H1 (cell line): ENCODE measurements at regions not wholly inside any gene's neighbourhood (a gene's known extent, or its start where the extent isn't known, plus 50 kb on each side); places are given as distances from the start of the nearest gene placed in this dataset.
"Not testable (repeated sequence)": the region's sequence is repeated elsewhere in the genome, so short reads cannot be mapped to it uniquely, and the experiment has no call there.

Source experiments
- CTCF ChIA-PET: fragments of 300-600 bp; sonication (Branson Sonifier 250); formaldehyde crosslinking; loops from one replicate; lab custom pipeline; 2021; ENCODE audit not compliant: partially characterized antibody; lab: Charles Lee
- POLR2A ChIA-PET: fragments of 300-600 bp; sonication (Branson Sonifier 250); formaldehyde crosslinking; loops from one replicate; lab custom pipeline; 2021; ENCODE audit warnings: inconsistent platforms; ENCODE audit not compliant: partially characterized antibody; lab: Charles Lee
- DNase-seq, 2 experiments: peaks; one replicate each; pipeline versions ENCODE4 v3.0.0 to v3.0.0-alpha.2; 2010 to 2022; ENCODE audit warnings: low spot score in 2 of 2, low read depth in 1 of 2, mixed read lengths in 1 of 2
- FAIRE-seq: peaks from 2 replicates; lab custom pipeline; 2011; peaks lifted over from hg19 to GRCh38; lab: Jason Lieb, UNC
- H2AFZ ChIP-seq: 2 replicates; pipeline ENCODE4 v1.8.1; 2012; ENCODE audit warnings: low read length, inconsistent platforms
- H2AK5ac ChIP-seq: 2 replicates; pipeline ENCODE4 v1.6.1; 2013; ENCODE audit warnings: low read depth, low read length
- H2BK120ac ChIP-seq: replicated peaks from 2 replicates; pipeline ENCODE3; 2013; ENCODE audit warnings: low read depth, low read length, inconsistent platforms
- H2BK12ac ChIP-seq: 2 replicates; pipeline ENCODE4 v1.6.1; 2013; ENCODE audit warnings: low read depth, low read length
- H2BK15ac ChIP-seq: 2 replicates; pipeline ENCODE4 v1.6.1; 2013; ENCODE audit warnings: low read length
- H2BK20ac ChIP-seq: 2 replicates; pipeline ENCODE4 v1.6.1; 2013; ENCODE audit warnings: low read length
- H2BK5ac ChIP-seq: 2 replicates; pipeline ENCODE4 v1.6.1; 2013; ENCODE audit warnings: low read depth, low read length
- H3K14ac ChIP-seq: 2 replicates; pipeline ENCODE4 v1.6.1; 2013; ENCODE audit warnings: inconsistent platforms; ENCODE audit not compliant: insufficient read length
- H3K18ac ChIP-seq: 2 replicates; pipeline ENCODE4 v1.6.1; 2013; ENCODE audit warnings: low read length; ENCODE audit errors: extremely low read depth
- H3K23ac ChIP-seq: 2 replicates; pipeline ENCODE4 v1.6.1; 2013; ENCODE audit warnings: inconsistent platforms; ENCODE audit not compliant: insufficient read length
- H3K23me2 ChIP-seq: 2 replicates; pipeline ENCODE4 v1.6.1; 2013; ENCODE audit warnings: low read depth, low read length
- H3K27ac ChIP-seq: 2 replicates; pipeline ENCODE4 v1.6.1; 2011; ENCODE audit warnings: low read depth, low read length, inconsistent platforms
- H3K27me3 ChIP-seq, 4 experiments: replicated peaks in 1 of 4; 1 replicate in 1 of 4; 2 replicates in 3 of 4; pipeline versions ENCODE4 v1.6.1 to v1.8.1; 2011 to 2013; ENCODE audit warnings: low read length in 3 of 4, mild to moderate bottlenecking in 3 of 4, inconsistent platforms in 2 of 4, mixed read lengths in 2 of 4, moderate library complexity in 1 of 4; ENCODE audit not compliant: control insufficient read depth in 3 of 4, insufficient read depth in 3 of 4; ENCODE audit errors: extremely low read depth in 1 of 4
- H3K36me3 ChIP-seq, 4 experiments: 2 replicates each; pipeline versions ENCODE4 v1.6.1 to v1.8.1; 2011 to 2013; ENCODE audit warnings: mild to moderate bottlenecking in 4 of 4, low read length in 3 of 4, moderate library complexity in 2 of 4, control low read depth in 1 of 4, inconsistent platforms in 1 of 4; ENCODE audit not compliant: insufficient read depth in 4 of 4, control insufficient read depth in 2 of 4
- H3K4ac ChIP-seq: replicated peaks from 2 replicates; pipeline ENCODE3; 2013; ENCODE audit warnings: low read length, low read depth, mixed read lengths, inconsistent platforms; ENCODE audit not compliant: insufficient read length
- H3K4me1 ChIP-seq, 4 experiments: replicated peaks in 1 of 4; 1 replicate in 1 of 4; 2 replicates in 3 of 4; pipeline versions ENCODE4 v1.6.1 to v1.8.1; 2011 to 2013; ENCODE audit warnings: low read length in 3 of 4, inconsistent platforms in 2 of 4, mixed read lengths in 1 of 4; ENCODE audit not compliant: insufficient read depth in 4 of 4, control insufficient read depth in 3 of 4
- H3K4me2 ChIP-seq, 2 experiments: 2 replicates each; pipeline versions ENCODE4 v1.6.1 to v1.8.1; 2011 to 2013; ENCODE audit warnings: low read depth in 2 of 2, low read length in 2 of 2, control low read depth in 1 of 2, inconsistent platforms in 1 of 2, mild to moderate bottlenecking in 1 of 2; ENCODE audit not compliant: insufficient read depth in 1 of 2
- H3K4me3 ChIP-seq, 4 experiments: fragments of 200-600, 300-600 bp in 1 of 4; sonication (generic), shearing (Covaris generic), sonication (Bioruptor Twin) in 1 of 4; 2 replicates each; pipeline versions ENCODE4 v1.5.1 to v1.8.1; 2011 to 2016; ENCODE audit warnings: low read length in 4 of 4, low read depth in 3 of 4, control low read depth in 2 of 4, inconsistent platforms in 2 of 4, mild to moderate bottlenecking in 2 of 4, mixed read lengths in 1 of 4, moderate library complexity in 1 of 4; ENCODE audit not compliant: insufficient read depth in 2 of 4; ENCODE audit errors: extremely low read depth in 1 of 4
- H3K56ac ChIP-seq: replicated peaks from 2 replicates; pipeline ENCODE3; 2013; ENCODE audit warnings: low read depth, mild to moderate bottlenecking, mixed read lengths, low read length, inconsistent platforms; ENCODE audit not compliant: insufficient read length
- H3K79me1 ChIP-seq: 2 replicates; pipeline ENCODE4 v1.6.1; 2013; ENCODE audit warnings: low read depth, low read length, control low read depth
- H3K79me2 ChIP-seq, 2 experiments: 2 replicates each; pipeline versions ENCODE4 v1.6.1 to v1.8.1; 2012 to 2013; ENCODE audit warnings: low read length in 2 of 2, mild to moderate bottlenecking in 2 of 2, inconsistent platforms in 1 of 2; ENCODE audit not compliant: insufficient read depth in 2 of 2, control insufficient read depth in 1 of 2
- H3K9ac ChIP-seq, 4 experiments: replicated peaks in 1 of 4; 1 replicate in 1 of 4; 2 replicates in 3 of 4; pipeline versions ENCODE4 v1.6.1 to v1.8.1; 2011 to 2013; ENCODE audit warnings: low read depth in 3 of 4, low read length in 3 of 4, control low read depth in 2 of 4, mild to moderate bottlenecking in 2 of 4, moderate library complexity in 2 of 4, inconsistent platforms in 1 of 4; ENCODE audit errors: extremely low read depth in 1 of 4
- H3K9me3 ChIP-seq, 2 experiments: 2 replicates each; pipeline versions ENCODE4 v1.6.1 to v1.8.1; 2012 to 2013; ENCODE audit warnings: mild to moderate bottlenecking in 2 of 2, moderate library complexity in 2 of 2, control low read depth in 1 of 2, inconsistent platforms in 1 of 2, low read depth in 1 of 2, low read length in 1 of 2, mixed read lengths in 1 of 2; ENCODE audit not compliant: insufficient read depth in 2 of 2
- H4K20me1 ChIP-seq, 2 experiments: replicated peaks in 1 of 2; 2 replicates each; pipeline versions ENCODE3 to v1.8.1; 2011 to 2013; ENCODE audit warnings: inconsistent platforms in 2 of 2, low read length in 2 of 2, mild to moderate bottlenecking in 1 of 2; ENCODE audit not compliant: insufficient read depth in 2 of 2, control insufficient read depth in 1 of 2
- H4K5ac ChIP-seq: 2 replicates; pipeline ENCODE4 v1.6.1; 2013; ENCODE audit warnings: low read length, low read depth, mixed read lengths, inconsistent platforms; ENCODE audit not compliant: insufficient read length
- H4K8ac ChIP-seq: 2 replicates; pipeline ENCODE4 v1.8.0; 2013; ENCODE audit warnings: mild to moderate bottlenecking, moderate library complexity, low read length, inconsistent platforms; ENCODE audit not compliant: insufficient read depth; ENCODE audit errors: extremely low read depth
- H4K91ac ChIP-seq: replicated peaks from 2 replicates; pipeline ENCODE3; 2013; ENCODE audit warnings: low read length, mixed read lengths, inconsistent platforms; ENCODE audit not compliant: insufficient read length
- WGBS, 2 experiments: shearing (Covaris generic) in 1 of 2; methylation state at CpG; one replicate each; pipeline versions ENCODE4 v1.1.6 to v1.1.7; 2013 to 2015; ENCODE audit warnings: low lambda C conversion rate in 2 of 2, mixed read lengths in 2 of 2, inconsistent platforms in 1 of 2, low coverage in 1 of 2, missing lambda C conversion rate in 1 of 2; ENCODE audit not compliant: insufficient replicate concordance in 2 of 2, insufficient coverage in 1 of 2, insufficient read length in 1 of 2; ENCODE audit errors: extremely low coverage in 1 of 2, missing lambda C conversion rate in 1 of 2; 5-methylcytosine and 5-hydroxymethylcytosine counted together

- H4K91ac ChIP-seq, H3K36me3 ChIP-seq, H3K14ac ChIP-seq, H3K9ac ChIP-seq, H2BK5ac ChIP-seq, H2BK20ac ChIP-seq, H3K79me1 ChIP-seq, H2BK15ac ChIP-seq, H3K56ac ChIP-seq, H3K9me3 ChIP-seq, DNase-seq, H3K23ac ChIP-seq, H3K4me2 ChIP-seq, H3K4me3 ChIP-seq, H3K27me3 ChIP-seq, H2AFZ ChIP-seq, H3K79me2 ChIP-seq, POLR2A ChIA-PET, H3K23me2 ChIP-seq, H4K5ac ChIP-seq, H3K27ac ChIP-seq, H3K4ac ChIP-seq, H2BK120ac ChIP-seq, H3K18ac ChIP-seq, FAIRE-seq, H2AK5ac ChIP-seq, H4K8ac ChIP-seq, CTCF ChIA-PET, H3K4me1 ChIP-seq, H4K20me1 ChIP-seq, H2BK12ac ChIP-seq: not testable (repeated sequence)
- 95% methylated on average over 3 of the region's 3 CpGs; no CpG with 5 or more reads in 1 of the 2 experiments for WGBS, 2 experiments
These were observed 630.4 kb downstream of the GATA3 start for GRCh38 chr10:8684916-8685315.
